Fibroblast of lung (primary cell): ENCODE measurements at regions not wholly inside any gene's neighbourhood (a gene's known extent, or its start where the extent isn't known, plus 50 kb on each side); places are given as distances from the start of the nearest gene placed in this dataset.

Experiments used
- CTCF ChIP-seq, 2 donors: IDR thresholded peaks in 1 of 2; conservative IDR thresholded peaks in 1 of 2; 1 replicate in 1 of 2; 2 replicates in 1 of 2; pipeline ENCODE4 v1.5.1; 2011 to 2012; ENCODE audit warnings: low read length in 2 of 2, control low read depth in 1 of 2, inconsistent platforms in 1 of 2, low read depth in 1 of 2, mild to moderate bottlenecking in 1 of 2
- EZH2 ChIP-seq: IDR thresholded peaks from 2 replicates; pipeline ENCODE4 v1.5.1; 2012; ENCODE audit warnings: low read length, control low read depth, mild to moderate bottlenecking; ENCODE audit errors: missing control alignments

GRCh38 chr3:31465999-31466398, 66.7 kb upstream of the STT3B start:
- no peak for TF ChIP-seq CTCF (conservative IDR thresholded peaks at IDR 0.05 in 1 of 2, IDR thresholded peaks at IDR 0.05 in 1 of 2; ENCODE audit: low read depth in 1 of 2, low read length in 2 of 2)
- no peak for TF ChIP-seq EZH2
